HUES48 (cell line): ENCODE measurements at regions not wholly inside any gene's neighbourhood (a gene's known extent, or its start where the extent isn't known, plus 50 kb on each side); places are given as distances from the start of the nearest gene placed in this dataset.
"Not testable (repeated sequence)": the region's sequence is repeated elsewhere in the genome, so short reads cannot be mapped to it uniquely, and the experiment has no call there.

Experiments
- H3K27ac ChIP-seq: one replicate; pipeline ENCODE4 v1.7.0; 2013; ENCODE audit warnings: low read depth, low read length, inconsistent platforms
- H3K27me3 ChIP-seq: 2 replicates; pipeline ENCODE4 v1.6.1; 2013; ENCODE audit warnings: mild to moderate bottlenecking, low read length; ENCODE audit not compliant: control insufficient read depth, insufficient read depth
- H3K36me3 ChIP-seq: 2 replicates; pipeline ENCODE4 v1.6.1; 2013; ENCODE audit warnings: low read length; ENCODE audit not compliant: control insufficient read depth, insufficient read depth
- H3K4me1 ChIP-seq: 2 replicates; pipeline ENCODE4 v1.6.1; 2013; ENCODE audit warnings: mild to moderate bottlenecking, low read length; ENCODE audit not compliant: control insufficient read depth, insufficient read depth
- H3K4me3 ChIP-seq: 2 replicates; pipeline ENCODE4 v1.5.1; 2013; ENCODE audit warnings: mild to moderate bottlenecking, low read depth, low read length
- H3K9ac ChIP-seq: 2 replicates; pipeline ENCODE4 v1.6.1; 2013; ENCODE audit warnings: mild to moderate bottlenecking, low read depth, low read length, moderate library complexity
- H3K9me3 ChIP-seq: 2 replicates; pipeline ENCODE4 v1.6.1; 2013; ENCODE audit warnings: low read length; ENCODE audit not compliant: control insufficient read depth, insufficient read depth

DNA sequence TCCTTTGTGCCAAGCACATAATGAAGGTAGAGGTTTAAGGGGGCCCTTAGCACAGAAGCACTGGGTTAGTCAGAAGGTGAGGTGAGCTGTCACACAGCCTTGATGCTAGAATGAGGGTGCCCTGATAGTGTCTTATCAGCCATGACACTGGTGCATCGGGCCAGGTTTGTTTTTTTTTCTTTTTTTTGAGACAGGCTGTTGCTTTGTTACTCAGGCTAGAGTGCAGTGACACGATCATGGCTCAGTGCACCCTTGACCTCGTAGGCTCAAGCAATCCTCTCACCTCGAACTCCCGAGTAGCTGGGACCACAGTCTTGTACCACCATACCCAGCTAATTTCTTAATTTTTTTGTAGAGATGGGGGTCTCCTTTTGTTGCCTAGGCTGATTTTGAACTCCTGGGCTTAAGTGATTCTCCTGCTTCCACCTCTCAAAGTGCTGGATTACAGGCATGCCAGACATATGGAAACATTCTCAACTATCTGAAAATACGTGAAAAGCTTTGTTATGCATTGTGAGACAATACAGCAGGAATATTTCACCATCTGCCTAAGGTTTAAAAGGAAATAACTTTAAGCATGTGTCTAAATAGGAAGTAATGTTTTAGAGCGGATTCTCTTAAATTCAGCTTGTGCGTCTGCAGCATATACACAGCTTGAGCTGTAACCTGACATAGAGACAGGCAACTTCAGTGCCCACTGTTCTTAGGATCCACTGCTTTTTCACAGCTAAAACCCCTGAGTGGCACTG is 128.4 kb downstream of the FOXD4L6 start:
- not testable (repeated sequence) for H3K9me3 ChIP-seq, H3K27ac ChIP-seq, H3K36me3 ChIP-seq, H3K9ac ChIP-seq, H3K27me3 ChIP-seq, H3K4me3 ChIP-seq, H3K4me1 ChIP-seq

DNA sequence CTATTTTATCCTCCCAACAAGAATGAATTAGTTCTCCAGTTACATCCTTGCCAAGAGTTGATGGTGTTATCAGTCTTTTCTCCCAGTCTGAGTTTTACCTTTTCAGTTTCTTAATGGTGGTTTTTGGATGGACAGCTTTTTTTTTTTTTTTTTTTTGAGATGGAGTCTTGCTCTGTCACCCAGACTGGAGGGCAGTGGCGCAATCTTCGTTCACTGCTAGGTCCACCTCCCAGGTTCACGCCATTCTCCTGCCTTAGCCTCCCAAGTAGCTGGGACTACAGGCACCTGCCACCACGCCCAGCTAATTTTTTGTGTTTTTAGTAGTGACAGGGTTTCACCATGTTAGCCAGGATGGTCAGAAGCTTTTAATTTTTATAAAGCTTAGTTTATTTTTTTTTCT is 133.0 kb downstream of the FOXD4L6 start:
- not testable (repeated sequence) for H3K36me3 ChIP-seq, H3K9ac ChIP-seq, H3K27ac ChIP-seq, H3K4me1 ChIP-seq, H3K27me3 ChIP-seq, H3K4me3 ChIP-seq
- H3K9me3 ChIP-seq, result peaks cover 11% of the 10 kb centered on the region

DNA sequence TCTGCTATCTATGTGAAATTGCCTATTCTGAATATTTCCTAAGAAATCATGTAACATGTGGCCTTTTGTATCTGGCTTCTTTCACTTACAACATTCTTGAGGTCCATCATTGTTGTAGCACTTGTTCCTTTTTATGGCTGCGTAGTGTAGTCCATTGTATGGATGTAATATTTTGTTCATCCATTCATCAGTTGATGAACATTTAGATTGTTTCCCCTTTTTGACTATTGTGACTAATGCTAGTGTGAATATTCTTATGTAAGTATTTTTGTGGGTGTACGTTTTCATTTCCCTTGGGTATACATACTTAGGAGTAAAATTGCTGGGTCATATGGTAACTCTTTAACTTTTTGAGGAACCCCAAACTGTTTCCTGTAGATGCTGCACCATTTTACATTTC is 134.6 kb downstream of the FOXD4L6 start:
- not testable (repeated sequence) for H3K4me3 ChIP-seq, H3K9ac ChIP-seq, H3K36me3 ChIP-seq

DNA sequence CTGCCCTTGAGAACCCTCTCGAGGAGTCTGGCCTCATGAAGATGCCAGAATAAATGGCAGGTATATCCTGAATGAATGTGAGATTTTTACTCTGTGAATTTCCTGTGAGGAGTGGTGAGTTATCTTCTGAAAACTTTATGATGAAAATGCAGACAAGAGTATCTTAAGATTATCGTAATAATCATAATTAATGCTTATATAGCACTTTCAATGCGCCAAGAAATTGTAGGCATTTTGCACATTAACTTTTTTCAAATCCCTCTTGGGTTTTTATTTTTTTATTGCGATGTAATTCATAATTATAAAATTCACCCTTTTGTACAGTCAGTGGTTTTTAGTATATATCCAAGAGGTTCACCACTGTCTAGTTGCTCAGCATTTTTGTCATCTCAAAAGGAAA is 135.1 kb downstream of the FOXD4L6 start:
- H3K9me3 ChIP-seq, result peaks cover 11% of the 10 kb centered on the region; the same call in 1 of the 2 replicates
- not testable (repeated sequence) for H3K27ac ChIP-seq, H3K4me3 ChIP-seq

More for the DNA sequence above, 134.6 kb downstream of the FOXD4L6 start:
- not testable (repeated sequence) for H3K4me1 ChIP-seq, H3K27me3 ChIP-seq, H3K27ac ChIP-seq
- peaks cover 11% of the 10 kb centered on the region; the same call in 1 of the 2 replicates for H3K9me3 ChIP-seq

DNA sequence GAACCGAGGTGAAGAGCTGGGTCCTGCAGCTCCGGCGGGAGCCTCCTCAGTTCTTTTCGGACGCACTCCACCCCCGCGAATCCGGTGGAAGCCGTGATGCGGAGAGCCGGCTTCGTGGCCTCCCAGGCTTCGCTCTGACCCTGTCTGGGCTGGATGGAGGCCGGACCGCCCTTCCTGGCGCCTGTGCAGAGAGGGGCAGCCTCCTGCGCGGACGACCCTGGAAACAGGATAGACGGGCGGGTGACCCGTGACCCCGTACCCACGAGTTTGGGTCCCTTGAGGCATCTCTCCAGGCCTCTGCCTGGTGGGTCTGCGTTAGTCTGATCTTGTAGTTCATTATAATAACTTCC is 136.0 kb downstream of the FOXD4L6 start:
- H3K27ac ChIP-seq, result peak overlapping the region; percentile 90

More for the DNA sequence above, 135.1 kb downstream of the FOXD4L6 start:
- not testable (repeated sequence) for H3K4me1 ChIP-seq, H3K27me3 ChIP-seq, H3K36me3 ChIP-seq, H3K9ac ChIP-seq

DNA sequence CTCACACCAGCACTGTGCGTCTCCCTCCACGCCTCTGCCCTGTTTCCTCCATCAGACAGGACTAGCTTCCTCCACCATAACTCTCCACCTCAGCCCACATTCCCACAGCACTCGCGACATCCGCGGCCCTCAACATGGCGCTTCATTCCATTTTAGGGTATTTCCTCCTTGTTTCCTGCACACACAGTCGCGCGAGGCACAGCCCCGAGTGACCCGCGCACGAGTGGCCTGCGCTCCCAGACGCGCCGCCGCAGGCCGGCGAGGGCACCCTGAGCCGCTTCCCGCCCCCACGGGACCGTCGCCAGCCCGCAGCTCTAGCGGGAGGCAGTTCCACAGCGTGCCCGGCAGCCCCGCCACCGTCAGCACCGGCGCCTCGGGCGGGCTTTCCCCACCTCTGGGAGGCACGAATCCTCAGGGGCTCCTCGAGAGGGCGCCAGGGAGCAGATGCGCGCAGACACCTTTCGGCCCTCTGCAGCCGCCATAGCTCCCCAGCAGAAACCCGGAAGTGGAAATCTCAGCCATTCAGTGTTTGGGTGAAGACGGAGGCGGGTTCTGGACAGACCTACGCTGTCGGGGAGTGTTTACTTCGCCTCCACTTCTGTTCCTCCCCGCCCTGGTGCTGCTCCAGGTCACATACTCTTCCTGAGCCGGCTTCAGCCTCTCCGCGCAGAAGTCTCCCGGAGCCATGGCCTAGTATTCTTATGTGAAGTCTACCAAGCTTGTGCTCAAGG is 136.6 kb downstream of the FOXD4L6 start:
- H3K36me3 ChIP-seq, H3K27me3 ChIP-seq, H3K4me1 ChIP-seq: not testable (repeated sequence)
- Histone ChIP-seq H3K27ac (peak overlapping the region; percentile 90), H3K4me3 (peak overlapping the region; percentile 88), H3K9me3 (peaks cover 15% of the 10 kb centered on the region; the same call in 1 of the 2 replicates), H3K9ac (peak overlapping the region; percentile 80)

More for the DNA sequence above, 136.0 kb downstream of the FOXD4L6 start:
- H3K27me3 ChIP-seq, H3K4me1 ChIP-seq, H3K36me3 ChIP-seq: not testable (repeated sequence)
- Histone ChIP-seq H3K9me3 (peaks cover 15% of the 10 kb centered on the region; the same call in 1 of the 2 replicates), H3K4me3 (peak overlapping the region; percentile 88), H3K9ac (peak overlapping the region; percentile 80)

DNA sequence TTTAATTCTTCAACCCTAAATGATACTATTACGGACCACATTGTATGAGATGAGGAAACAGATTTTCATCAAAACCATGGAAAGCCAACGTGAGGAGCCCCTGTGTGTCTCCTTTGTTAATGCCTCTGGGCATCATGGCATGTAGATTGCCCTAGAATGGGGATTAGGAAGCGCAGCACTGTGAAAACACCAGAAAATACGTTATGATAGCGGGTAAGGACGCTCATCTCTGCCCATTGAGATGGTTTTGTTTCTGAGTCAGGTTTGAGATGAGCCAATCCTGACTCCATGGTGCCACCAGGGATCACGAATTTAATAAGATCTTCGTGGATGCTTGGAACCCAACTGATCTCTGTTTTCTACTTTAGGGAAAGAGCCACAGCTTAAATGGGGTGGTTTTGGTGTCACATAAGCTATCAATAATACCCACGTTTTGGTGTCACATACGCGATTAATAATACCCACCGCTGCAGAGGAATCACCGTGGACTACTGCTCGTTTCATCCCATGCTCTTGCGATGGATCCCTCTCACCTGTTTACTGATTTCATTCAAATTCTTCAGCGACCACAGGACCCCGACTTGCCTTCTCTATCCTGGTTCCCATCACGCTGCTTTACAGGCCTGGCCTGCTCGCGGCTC is 137.3 kb downstream of the FOXD4L6 start:
- not testable (repeated sequence) for H3K27ac ChIP-seq, H3K27me3 ChIP-seq, H3K4me1 ChIP-seq, H3K36me3 ChIP-seq
- H3K9ac ChIP-seq, result peak overlapping the region; percentile 74
- H3K4me3 ChIP-seq, result peak overlapping the region; percentile 88
- peaks cover 15% of the 10 kb centered on the region; the same call in 1 of the 2 replicates for H3K9me3 ChIP-seq

DNA sequence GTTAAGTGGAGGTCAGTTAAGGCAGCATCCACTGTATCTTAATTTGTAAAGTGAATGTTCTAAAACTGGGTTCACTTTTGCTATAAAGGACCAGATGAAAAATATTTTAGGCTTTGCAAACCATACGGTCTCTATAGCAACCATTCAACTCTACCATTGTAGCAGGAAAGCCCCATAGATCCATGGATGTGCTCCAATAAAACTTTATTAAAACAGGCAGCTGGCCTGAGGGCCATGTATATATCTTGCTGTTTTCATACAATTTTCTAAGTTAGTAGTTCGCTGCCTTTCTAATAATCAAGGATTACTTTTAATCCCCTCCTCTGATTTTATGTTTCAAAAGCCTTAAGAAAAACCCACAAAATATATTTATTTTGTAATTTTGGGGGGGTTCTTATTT is 142.1 kb downstream of the FOXD4L6 start:
- H3K4me3 ChIP-seq, H3K9me3 ChIP-seq, H3K4me1 ChIP-seq, H3K36me3 ChIP-seq, H3K27ac ChIP-seq, H3K27me3 ChIP-seq, H3K9ac ChIP-seq: not testable (repeated sequence)

DNA sequence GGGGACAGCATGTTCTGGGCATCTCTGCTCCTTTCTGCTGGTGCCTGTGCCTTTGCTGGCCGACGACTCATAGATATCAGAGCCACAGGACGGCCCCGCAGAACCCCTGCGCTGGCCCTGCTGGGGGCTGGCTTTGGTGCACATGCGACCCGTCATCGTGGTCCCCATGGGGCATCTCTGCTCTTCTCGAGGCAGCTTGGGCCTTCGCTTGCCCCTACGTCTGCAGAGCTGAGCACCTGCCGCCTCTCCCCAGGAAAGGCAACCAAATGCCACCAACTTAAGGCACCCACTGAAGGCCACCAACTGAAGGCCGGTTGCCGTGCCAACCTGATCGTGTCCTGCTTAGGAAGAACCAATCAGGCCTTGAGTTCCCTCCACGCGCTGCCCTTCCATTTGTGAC is 153.1 kb downstream of the FOXD4L6 start:
- not testable (repeated sequence) for H3K9ac ChIP-seq, H3K27ac ChIP-seq, H3K4me1 ChIP-seq, H3K36me3 ChIP-seq, H3K4me3 ChIP-seq, H3K9me3 ChIP-seq
- peaks cover 11% of the 10 kb centered on the region; the same call in 1 of the 2 replicates for H3K27me3 ChIP-seq

DNA sequence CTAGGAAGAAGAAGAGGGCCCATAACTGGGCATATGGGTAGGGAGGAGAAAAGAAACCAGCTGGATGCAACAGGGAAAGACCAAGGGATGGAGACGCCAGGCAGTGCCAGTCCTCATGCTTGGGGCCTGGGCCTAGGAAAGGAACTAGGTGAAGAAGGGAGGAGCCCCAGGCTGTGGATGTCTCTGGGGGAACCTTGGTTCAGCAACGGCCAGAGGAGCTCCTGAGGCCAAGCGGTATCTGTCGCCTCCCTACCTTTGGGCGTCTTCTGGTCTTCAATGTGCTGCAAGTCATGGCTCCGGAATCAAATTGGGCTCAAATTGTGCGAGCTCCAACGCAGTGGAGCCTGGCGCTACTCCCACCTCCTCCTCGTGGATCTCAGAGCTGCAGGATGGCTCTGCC is 153.6 kb downstream of the FOXD4L6 start:
- not testable (repeated sequence) for H3K9ac ChIP-seq, H3K9me3 ChIP-seq, H3K4me1 ChIP-seq, H3K36me3 ChIP-seq, H3K27ac ChIP-seq, H3K4me3 ChIP-seq
- H3K27me3 ChIP-seq, result peaks cover 11% of the 10 kb centered on the region; the same call in 1 of the 2 replicates

DNA sequence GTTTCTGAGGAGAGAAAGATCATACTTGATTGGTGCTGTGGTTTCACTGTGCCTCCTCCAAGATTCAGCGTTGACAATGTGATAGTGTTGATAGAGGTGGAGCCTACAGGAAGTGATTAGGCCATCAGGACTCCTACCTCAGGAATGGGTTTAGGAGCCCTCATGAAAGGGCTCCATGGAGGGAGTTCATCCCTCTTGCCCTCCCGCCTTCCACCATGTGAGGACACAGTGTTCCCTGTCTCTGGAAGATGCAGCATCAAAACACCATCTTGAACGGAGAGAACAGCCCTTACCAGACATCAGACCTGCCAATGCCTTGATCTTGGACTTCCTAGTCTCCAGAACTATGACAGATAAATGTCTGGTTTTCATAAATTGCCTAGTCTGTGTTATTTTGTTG is 156.7 kb downstream of the FOXD4L6 start:
- H3K27me3 ChIP-seq, H3K9me3 ChIP-seq, H3K27ac ChIP-seq, H3K36me3 ChIP-seq, H3K4me1 ChIP-seq, H3K4me3 ChIP-seq, H3K9ac ChIP-seq: not testable (repeated sequence)
